Prostate gland (tissue), 2 donors: ENCODE measurements at regions not wholly inside any gene's neighbourhood (a gene's known extent, or its start where the extent isn't known, plus 50 kb on each side); places are given as distances from the start of the nearest gene placed in this dataset.

Experiments used
- CTCF ChIP-seq, 4 experiments: fragments of 200-600 bp in 2 of 4; fragments of 450-650 bp in 2 of 4; sonication (generic) in 2 of 4; IDR thresholded peaks; 1 replicate in 3 of 4; 2 replicates in 1 of 4; pipeline ENCODE4 v1.5.1; 2016 to 2019; ENCODE audit warnings: antibody characterized with exemption in 4 of 4, mild to moderate bottlenecking in 2 of 4, moderate library complexity in 2 of 4
- POLR2A ChIP-seq: fragments of 450-650 bp; IDR thresholded peaks from one replicate; pipeline ENCODE4 v1.6.1; 2016; ENCODE audit warnings: antibody characterized with exemption, mild to moderate bottlenecking
- POLR2AphosphoS5 ChIP-seq: sonication (generic); formaldehyde crosslinking; IDR thresholded peaks from one replicate; pipeline ENCODE4 v1.6.1; 2017; ENCODE audit warnings: antibody characterized with exemption

- no peak for TF ChIP-seq CTCF (IDR thresholded peaks at IDR 0.05)
- TF ChIP-seq POLR2A = no peak
- TF ChIP-seq POLR2AphosphoS5 = no peak
Measured at GRCh38 chr12:25690996-25691864, 138.1 kb upstream of the LMNTD1 start.
